Activated T-helper 1 cell treated with Interleukin-2 at 50 U/mL for 16 hours (primary cell): ENCODE measurements at regions not wholly inside any gene's neighbourhood (a gene's known extent, or its start where the extent isn't known, plus 50 kb on each side); places are given as distances from the start of the nearest gene placed in this dataset.
"Not testable (repeated sequence)": the region's sequence is repeated elsewhere in the genome, so short reads cannot be mapped to it uniquely, and the experiment has no call there.

ENCODE experiments used
- DNase-seq: peaks from one replicate; pipeline ENCODE4 v3.0.0-alpha.2; 2020; ENCODE audit warnings: low read depth

DNA sequence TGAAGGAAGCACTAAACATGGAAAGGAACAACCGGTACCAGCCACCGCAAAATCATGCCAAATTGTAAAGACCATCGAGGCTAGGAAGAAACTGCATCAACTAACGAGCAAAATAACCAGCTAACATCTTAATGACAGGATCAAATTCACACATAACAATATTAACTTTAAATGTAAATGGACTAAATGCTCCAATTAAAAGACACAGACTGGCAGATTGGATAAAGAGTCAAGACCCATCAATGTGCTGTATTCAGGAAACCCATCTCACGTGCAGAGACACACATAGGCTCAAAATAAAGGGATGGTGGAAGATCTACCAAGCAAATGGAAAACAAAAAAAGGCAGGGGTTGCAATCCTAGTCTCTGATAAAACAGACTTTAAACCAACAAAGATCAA lies 206.3 kb downstream of the SLC38A4 start:
- not testable (repeated sequence) for DNase-seq

DNA sequence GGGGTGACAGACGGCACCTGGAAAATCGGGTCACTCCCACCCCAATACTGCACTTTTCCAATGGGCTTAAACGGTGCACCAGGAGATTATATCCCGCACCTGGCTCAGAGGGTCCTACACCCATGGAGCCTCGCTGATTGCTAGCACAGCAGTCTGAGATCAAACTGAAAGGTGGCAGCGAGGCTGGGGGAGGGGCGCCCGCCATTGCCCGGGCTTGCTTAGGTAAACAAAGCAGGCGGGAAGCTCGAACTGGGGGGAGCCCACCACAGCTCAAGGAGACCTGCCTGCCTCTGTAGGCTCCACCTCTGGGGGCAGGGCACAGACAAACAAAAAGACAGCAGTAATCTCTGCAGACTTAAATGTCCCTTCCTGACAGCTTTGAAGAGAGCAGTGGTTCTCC lies 208.1 kb downstream of the SLC38A4 start:
- DNase-seq: not testable (repeated sequence)

DNA sequence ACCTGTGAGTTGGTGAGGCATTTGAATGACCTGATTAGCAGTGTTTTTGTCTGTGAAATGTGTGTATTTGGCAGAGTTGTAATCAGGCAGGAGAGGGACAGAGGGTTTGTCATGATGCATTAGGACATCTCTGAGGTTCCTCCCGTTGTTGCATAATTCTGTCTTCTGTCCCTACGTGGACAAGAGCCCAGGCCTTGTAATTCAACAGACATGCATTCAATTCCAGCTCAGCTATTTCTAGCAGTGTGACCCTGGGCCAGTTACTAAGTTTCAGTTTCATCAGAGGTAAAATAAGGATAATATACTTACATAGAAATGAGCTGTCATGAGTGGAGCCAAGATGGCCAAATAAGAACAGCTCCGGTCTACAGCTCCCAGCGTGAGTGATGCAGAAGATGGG lies 208.6 kb downstream of the SLC38A4 start:
- DNase-seq: no peak

DNA sequence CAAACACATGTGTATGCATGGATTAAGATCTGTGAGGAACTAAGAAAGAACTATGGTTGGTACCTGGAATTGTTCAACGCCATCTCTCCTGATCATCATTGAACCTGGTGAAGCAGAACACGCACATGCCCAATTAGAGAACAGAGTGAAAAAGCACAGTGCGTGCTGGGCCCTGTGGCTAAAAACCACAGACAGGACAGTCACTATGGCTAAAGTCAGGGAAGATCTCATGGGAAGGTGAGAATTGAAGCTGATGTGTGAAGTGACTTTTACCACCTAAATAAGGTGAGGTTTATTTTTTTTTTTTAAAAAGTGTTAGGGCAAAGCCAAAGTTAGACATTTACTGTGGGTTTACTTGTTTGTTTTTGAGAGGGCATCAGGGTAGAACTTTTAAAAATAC lies 215.0 kb downstream of the SLC38A4 start:
- no peak for DNase-seq

DNA sequence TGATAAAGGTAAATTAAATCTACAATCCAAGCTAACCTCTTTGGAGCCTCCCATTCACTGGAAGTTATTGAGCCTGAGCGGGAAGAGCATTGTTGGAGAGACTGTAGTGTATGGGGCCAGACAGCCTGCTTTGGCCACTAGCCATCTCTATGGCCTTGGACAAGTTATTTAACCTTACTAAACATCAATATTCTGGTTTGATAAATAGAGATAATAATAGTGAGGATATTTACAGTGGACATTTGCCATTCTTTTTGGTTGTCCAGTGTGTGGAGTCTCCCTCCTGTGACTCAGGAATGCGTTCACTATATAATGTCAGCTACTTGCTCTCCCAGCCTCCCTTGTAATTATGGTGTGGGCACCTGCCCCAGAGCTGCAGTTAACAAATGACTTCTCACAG lies 216.1 kb downstream of the SLC38A4 start:
- DNase-seq: no peak

DNA sequence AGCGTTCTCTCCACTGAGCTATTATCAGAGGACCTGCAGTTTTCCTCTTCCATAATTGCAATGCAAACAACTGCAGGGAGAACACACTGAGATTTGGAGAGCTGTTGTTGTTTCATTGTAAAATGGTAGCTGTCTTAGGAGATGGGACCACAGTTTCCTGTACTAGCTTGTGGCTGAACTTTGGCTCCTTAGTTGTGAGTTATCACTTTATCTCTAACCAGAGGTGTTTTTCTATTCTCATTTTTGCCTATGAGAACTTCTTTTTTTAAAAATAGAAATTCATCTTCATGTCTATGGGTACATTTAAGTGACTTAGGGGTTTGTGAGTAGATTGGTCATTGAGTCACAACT lies 216.5 kb downstream of the SLC38A4 start:
- DNase-seq: no peak

DNA sequence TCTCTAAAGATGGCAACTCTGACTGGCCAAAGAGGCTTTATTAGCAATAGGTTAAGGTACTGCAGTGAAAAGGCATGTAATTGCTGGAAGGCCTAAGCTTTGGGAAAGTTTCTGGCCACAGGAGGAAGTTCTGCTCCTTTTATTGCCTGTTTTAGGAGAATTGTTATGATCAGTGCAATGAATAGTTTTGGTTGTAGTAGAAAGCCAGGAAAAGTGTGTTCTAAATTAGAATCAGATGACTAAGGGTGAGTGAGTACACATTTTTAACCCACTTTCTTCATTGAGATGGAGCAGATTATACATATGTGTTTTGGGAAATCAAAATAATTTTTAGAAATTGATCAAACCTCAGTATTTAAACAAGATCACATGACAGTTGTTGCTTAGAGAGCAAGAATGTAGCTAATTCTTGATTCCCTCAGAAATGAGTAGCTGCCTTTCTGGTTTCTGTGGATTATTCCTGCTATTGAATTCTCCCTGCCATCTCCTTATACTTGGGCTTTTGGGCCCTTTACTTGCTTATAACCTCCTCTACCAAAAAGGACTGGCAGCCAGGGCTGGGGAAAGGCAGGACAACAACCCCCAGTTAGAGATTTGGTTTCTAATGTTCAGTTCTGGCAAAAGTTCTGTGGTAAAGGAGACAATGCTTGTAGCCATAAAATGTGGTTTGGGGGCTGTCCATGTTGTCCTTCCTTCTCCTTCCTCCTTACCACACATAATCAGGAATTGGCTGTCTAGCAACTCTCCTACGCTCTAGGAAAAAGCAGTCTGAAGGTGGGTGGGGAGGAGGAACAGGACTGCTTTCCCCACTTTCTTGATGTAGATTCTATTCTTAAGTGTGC lies 217.1 kb downstream of the SLC38A4 start:
- no peak for DNase-seq

DNA sequence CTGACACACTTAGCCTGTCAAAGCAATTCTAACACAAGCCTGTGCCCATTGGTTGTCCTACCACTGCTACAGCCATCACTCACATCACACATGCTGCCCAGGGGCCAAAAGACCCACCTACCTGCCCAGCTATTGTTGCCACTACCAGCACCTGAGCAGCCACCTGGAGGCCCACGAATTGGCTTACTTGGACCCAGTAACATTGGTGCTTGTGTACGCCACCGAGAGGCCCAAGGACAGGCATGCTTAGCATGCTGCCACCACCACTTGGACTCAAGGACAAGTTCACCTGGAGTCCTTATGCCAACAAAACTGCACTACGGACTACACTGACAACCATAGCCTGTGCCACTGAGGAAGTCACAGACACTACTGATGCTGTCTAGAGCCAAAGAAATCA lies 221.1 kb downstream of the SLC38A4 start:
- DNase-seq: no peak

DNA sequence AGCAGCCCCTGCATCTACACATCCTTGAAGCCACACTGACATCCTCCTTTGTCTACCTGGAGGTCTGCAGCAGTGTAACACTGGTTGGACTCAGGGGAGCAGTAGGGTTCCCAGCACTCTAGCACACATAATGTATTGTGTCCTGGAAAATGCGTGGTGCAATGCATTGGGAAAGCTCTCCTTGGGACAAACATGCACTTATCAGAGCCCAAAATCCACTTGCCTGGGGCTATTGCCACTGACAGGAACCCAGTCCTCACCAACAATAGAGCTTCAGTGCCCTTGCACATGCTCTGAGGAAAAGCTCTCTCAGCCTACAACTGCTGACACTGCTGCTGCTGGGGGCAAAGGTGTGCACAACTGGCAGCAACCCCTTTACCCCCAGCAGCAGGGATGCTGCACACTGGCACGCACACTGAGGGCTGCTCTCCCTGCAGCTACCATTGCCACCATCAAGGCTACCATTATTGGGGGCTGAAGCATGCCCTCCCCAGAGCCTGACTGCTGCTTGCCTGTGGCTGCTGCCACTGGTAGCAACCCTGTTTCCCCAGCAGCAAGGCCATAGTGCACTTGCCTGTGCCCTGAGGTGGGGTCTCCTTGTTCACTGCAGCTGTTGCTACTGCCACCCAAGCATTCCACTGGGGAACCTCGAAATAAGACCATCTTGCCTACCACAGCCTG lies 221.9 kb downstream of the SLC38A4 start:
- no peak for DNase-seq

DNA sequence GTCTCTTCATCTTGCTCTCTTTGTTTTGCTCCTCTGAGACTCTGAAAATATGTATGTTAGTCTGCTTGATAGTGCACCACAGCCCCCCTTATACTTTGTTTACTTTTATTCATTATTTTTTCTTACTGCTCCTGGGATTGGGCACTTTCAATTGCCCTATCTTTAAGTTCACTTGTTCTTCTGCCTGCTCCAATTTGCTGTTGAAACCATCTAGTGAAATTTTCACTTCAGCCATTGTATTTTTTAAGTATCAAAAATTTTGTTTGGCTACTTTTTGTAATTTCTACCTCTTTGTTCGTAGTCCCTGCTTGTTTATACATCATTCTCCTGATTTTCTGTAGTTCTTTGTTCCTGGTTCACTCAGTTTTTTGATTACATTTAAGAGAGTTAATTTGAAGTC lies 223.3 kb downstream of the SLC38A4 start:
- DNase-seq: no peak

DNA sequence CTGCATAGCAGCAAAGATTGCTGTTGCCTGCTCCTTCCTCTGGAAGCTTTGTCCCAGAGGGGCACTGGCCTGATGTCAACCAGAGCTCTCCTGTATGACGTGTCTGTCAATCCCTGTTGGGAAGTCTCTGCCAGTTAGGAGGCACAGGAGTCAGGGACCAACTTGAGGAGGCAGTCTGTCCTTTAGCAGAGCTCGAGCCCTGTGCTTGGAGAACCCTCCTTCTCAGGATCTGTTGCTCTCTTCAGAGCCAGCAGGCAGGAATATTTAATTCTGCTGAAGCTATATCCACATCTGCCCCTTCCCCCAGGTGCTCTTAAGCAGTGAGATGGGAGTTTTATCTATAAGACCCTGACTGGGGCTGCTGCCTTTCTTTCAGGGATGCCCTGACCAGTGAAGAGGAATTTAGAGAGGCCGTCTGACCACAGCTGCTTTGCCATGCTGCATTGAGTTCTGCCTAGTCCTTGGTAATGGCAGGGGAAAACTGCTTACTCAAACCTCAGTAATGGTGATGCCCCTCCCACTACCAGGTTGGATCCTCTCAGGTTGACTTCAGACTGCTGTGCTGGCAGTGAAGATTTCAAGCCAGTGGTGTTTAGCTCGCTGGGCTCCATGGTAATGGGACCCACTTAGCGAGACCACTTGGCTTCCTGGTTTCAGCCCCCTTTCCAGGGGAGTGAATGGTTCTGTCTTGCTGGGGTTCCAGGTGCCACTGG lies 218.6 kb upstream of the SLC38A2 start:
- no peak for DNase-seq

DNA sequence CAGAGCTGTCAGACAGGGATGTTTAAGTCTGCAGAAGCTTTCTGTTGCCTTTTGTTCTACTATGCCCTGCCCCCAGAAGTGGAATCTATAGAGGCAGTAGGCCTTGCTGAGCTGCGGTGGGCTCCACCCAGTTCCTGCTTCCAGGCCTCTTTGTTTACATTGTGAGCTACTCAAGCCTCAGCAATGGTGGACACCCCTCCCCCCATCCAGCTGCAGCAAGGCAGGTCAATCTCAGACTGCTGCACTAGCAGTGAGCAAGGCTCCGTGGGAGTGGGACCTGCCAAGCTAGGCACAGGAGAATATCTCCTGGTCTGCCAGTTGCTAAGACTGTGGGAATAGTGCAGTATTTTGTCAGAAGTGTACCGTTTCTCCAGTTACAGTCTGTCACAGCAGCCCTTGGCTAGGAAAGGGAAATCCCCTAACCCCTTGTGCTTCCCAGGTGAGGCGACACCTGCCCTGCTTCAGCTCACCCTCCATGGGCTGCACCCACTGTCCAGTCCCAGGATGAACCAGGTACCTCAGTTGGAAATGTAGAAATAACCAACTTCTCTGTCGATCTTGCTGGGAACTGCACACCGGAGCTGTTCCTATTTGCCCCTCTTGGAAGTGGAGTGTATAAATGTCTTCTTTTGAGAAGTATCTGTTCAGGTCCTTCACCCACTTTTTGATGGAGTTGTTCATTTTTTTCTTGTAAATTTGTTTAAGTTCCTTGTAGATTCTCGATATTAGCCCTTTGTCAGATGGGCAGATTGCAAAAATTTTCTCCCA lies 213.5 kb upstream of the SLC38A2 start:
- peak; percentile 35 for DNase-seq

DNA sequence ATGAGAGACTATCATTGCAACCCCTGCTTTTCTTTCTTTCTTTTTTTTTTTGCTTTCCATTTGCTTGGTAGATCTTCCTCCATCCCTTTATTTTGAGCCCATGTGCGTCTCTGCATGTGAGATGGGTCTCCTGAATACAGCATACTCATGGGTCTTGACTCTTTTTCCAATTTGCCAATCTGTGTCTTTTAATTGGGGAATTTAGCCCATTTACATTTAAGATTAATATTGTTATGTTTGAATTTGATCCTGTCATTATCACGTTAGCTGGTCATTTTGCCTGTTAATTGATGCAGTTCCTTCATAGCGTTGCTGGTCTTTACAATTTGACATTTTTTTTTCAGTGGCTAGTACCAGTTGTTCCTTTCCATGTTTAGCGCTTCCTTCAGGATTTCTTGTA lies 211.5 kb upstream of the SLC38A2 start:
- not testable (repeated sequence) for DNase-seq

DNA sequence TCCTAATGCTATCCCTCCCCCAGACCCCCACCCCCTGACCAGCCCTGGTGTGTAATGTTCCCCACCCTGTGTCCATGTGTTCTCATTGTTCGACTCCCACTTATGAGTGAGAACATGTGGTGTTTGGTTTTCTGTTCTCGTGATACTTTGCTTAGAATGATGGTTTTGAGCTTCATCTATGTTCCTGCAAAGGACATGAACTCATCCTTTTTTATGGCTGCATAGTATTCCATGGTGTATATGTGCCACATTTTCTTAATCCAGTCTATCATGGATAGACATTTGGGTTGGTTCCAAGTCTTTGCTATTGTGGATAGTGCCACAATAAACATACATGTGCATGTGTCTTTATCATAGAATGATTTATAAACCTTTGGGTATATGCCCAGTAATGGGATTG lies 209.4 kb upstream of the SLC38A2 start:
- not testable (repeated sequence) for DNase-seq

DNA sequence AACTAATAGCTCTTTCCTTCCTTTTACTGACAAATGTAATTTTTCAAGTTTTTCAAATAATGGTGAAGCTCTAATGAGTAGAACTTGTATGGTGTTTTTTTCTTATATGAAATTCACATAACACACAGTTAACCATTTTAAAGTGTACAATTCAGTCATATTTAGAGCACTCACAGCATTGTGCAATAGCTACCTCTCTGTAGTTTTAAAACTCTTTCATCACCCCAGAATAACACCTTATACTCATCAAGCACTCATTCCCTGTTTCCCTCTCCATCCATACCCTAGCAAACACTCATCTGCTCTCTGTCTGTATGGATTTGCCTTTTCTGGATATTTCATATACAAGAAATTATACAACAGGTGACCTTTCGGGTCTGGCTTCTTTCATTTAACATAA lies 207.9 kb upstream of the SLC38A2 start:
- no peak for DNase-seq

DNA sequence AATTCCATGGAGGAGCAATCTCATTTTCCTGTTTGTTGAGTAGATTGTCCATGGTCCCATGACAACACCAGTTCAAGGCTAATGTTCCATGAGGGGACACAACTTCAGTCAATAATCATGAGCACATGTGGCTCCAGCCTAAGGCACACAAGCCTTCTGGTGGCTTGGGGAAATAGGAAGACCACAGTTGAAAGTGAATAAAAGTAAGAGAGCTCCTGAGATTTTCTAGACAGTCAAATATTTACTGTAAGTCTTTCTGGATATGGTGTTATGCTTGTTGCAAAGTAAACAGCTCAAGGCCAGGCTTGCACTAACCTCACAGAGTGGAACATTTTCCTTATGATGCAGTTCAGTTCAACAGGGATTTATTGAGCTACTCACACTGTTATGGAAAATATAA lies 206.9 kb upstream of the SLC38A2 start:
- DNase-seq: no peak

DNA sequence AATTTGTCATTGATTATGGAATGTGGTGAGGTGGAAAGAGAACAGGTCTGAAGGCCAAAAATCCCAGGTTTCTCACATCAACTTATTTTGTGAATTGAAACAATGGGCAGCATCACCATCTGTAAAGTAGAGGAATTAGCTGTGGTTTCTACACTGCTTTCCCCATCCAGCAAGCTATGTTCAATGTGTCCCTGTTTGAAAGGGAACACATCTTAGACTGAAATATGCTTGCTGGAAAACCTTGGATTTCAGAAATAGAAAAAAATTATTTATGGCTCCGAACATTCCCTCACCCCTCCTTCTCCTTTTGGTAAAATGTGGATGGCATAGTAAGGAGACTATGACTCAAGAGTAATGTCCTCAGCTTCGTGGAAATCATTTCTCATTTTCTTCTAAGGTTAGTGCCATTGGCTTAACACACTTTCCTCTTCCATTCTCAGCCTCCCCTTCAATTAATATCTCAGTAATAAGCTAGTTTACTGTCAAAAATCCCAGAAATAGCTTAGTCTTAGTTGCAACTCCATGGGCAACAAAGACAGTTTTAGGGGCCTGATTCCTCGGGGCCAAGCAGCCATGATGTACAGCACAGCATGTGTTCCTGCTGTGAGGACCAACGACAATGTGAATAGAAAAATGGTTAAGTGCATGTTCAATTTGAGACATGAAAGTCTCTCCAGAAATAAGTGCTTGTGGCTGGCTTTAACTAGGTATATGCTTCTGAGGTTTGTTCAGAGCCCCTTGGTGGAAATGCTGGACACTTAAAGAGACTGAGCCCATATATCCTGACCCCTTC lies 205.8 kb upstream of the SLC38A2 start:
- no peak for DNase-seq

DNA sequence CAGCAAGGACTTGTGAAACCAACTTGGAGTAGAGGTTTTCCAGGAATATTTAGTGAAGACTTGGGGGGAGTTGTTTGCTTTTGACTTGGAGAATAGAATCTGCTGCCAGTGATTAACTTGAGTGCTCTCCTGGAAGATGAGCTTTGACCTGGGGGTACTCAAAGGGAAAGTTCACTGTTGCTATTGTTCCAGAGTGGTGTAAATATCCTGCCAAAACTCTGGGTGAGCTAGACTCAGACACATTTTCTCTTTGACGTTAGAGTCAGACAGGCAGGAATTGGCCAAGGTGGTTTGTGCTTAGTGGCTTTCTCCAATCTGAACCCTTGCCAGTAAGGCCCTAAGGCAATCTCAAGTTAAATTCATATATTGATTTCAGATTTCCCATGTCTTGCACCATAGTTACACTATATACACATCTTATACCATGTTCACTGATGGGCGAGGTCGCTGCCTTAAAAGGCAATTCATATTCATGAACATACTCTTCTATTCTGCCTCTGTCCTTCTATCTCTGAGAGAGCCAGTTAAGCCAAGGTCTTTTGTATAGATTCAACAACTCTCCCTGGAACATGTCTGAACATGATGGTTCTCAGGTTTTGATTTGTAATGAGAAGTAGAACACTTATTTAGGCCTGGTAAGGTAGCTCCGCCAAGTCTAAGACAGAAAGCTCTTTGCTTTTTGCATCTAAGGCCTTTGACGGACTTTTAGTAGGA lies 204.6 kb upstream of the SLC38A2 start:
- no peak for DNase-seq

DNA sequence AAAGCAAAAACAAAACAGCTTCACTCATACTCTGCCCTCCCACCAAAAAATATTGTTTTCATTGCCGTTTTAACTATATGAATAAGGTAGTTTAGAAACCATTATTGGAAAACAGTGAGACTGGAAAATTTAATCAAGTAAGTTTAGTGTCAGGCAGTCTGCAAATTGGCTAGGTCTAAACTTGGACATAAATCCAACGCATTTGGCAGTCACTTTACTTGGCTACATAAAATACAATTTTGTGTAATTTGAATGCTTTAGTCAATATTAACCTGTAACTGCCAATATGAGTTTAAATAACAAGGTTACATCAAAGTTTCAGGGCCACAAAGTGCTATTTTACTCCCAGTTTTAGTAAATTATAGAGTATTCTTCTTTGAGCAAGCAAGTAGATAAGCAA lies 202.3 kb upstream of the SLC38A2 start:
- no peak for DNase-seq

DNA sequence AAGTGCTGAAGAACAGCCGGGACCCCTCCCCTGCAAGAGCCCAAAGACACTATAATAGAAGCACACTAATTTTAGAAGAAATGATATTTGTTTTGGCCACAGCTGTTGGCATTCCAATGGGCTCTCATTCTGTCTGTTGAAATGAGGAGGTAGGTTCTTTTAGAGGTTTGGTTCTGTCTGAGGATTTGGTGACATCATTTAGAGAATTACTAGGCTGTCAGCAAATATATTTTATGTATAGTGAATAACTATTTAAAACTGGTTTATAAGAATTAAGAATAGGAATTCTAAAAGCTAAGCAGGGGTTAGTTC lies 200.7 kb upstream of the SLC38A2 start:
- DNase-seq: no peak
